GM21381 (cell line): ENCODE measurements at regions not wholly inside any gene's neighbourhood (a gene's known extent, or its start where the extent isn't known, plus 50 kb on each side); places are given as distances from the start of the nearest gene placed in this dataset.
A peak's percentile ranks its signal among the peaks of the same experiment; 100 is the strongest.

Experiments used
- ATAC-seq: cut with Tn5 transposase; IDR thresholded peaks from one replicate; pipeline ENCODE4 v1.9.1; 2021; ENCODE audit warnings: mild to moderate bottlenecking, moderate library complexity; ENCODE audit not compliant: unreplicated experiment

- ATAC-seq, result no peak
Observed at GRCh38 chr7:25314094-25314730, 85.9 kb upstream of the NPVF start.

GRCh38 chr7:25314731-25315267 is 86.5 kb upstream of the NPVF start:
- no peak for ATAC-seq

- ATAC-seq, result no peak
Observed at GRCh38 chr7:25316366-25316765, 88.1 kb upstream of the NPVF start.

GRCh38 chr7:25318047-25318446 is 89.8 kb upstream of the NPVF start:
- ATAC-seq, result no peak

GRCh38 chr7:25319707-25320106 is 91.4 kb upstream of the NPVF start:
- ATAC-seq, result peak; percentile 55

GRCh38 chr7:25320791-25321190 is 92.5 kb upstream of the NPVF start:
- no peak for ATAC-seq

- no peak for ATAC-seq
Observed at GRCh38 chr7:25321424-25321823, 93.1 kb upstream of the NPVF start.

- no peak for ATAC-seq
Observed at GRCh38 chr7:25322473-25322872, 94.2 kb upstream of the NPVF start.

GRCh38 chr7:25325186-25325757 is 97.0 kb upstream of the NPVF start:
- ATAC-seq, result no peak

GRCh38 chr7:25326501-25327156 is 98.3 kb upstream of the NPVF start:
- ATAC-seq, result no peak

GRCh38 chr7:25329815-25330214 is 101.5 kb upstream of the NPVF start:
- no peak for ATAC-seq

GRCh38 chr7:25333296-25333928 is 105.1 kb upstream of the NPVF start:
- ATAC-seq, result no peak

- no peak for ATAC-seq
Observed at GRCh38 chr7:25347360-25348066, 119.2 kb upstream of the NPVF start.

- no peak for ATAC-seq
Observed at GRCh38 chr7:25348104-25348503, 119.8 kb upstream of the NPVF start.

- ATAC-seq, result no peak
Observed at GRCh38 chr7:25349283-25350017, 121.2 kb upstream of the NPVF start.

- no peak for ATAC-seq
Observed at GRCh38 chr7:25350041-25350440, 121.8 kb upstream of the NPVF start.

GRCh38 chr7:25351761-25352160 is 123.5 kb upstream of the NPVF start:
- no peak for ATAC-seq

- no peak for ATAC-seq
Observed at GRCh38 chr7:25353196-25353595, 124.9 kb upstream of the NPVF start.

- no peak for ATAC-seq
Observed at GRCh38 chr7:25353732-25354131, 125.4 kb upstream of the NPVF start.

- no peak for ATAC-seq
Observed at GRCh38 chr7:25356534-25357151, 128.4 kb upstream of the NPVF start.
